ENCODE measurements at regions not wholly inside any gene's neighbourhood (a gene's known extent, or its start where the extent isn't known, plus 50 kb on each side); places are given as distances from the start of the nearest gene placed in this dataset.

GRCh38 chr5:103785569-103785968 is 223.0 kb upstream of the NUDT12 start:
- H3K4me1 ChIP-seq (ENCODE audit: insufficient read depth, low read length): no peaks in the 10 kb centered on the region
- no peak overlapping the region for H3K4me3 Mint-ChIP-seq
- no peaks in the 10 kb centered on the region for H3K9me3 ChIP-seq (ENCODE audit: low read length)
- H3K27ac Mint-ChIP-seq: no peak overlapping the region
- no peaks in the 10 kb centered on the region for H3K27me3 Mint-ChIP-seq
- no peaks in the 10 kb centered on the region for H3K4me1 Mint-ChIP-seq
- H3K36me3 Mint-ChIP-seq: no peaks in the 10 kb centered on the region
- no peaks in the 10 kb centered on the region for H3K27me3 ChIP-seq (ENCODE audit: insufficient read depth, low read length, poor library complexity, severe bottlenecking)
- ChIA-PET CTCF (no interaction called here), POLR2A (no interaction called here)
- H3K4me3 ChIP-seq (ENCODE audit: low read length): no peak overlapping the region
- no peak for DNase-seq
- peaks cover 0 to 9% (median 6%) of the 10 kb centered on the region in 5 donors for H3K9me3 Mint-ChIP-seq
- H3K27ac ChIP-seq (ENCODE audit: low read depth, low read length): no peak overlapping the region
- H3K36me3 ChIP-seq (ENCODE audit: insufficient read depth, low read length): no peaks in the 10 kb centered on the region

GRCh38 chr5:103783669-103784068 is 221.1 kb upstream of the NUDT12 start:
- no peaks in the 10 kb centered on the region for H3K36me3 ChIP-seq (ENCODE audit: insufficient read depth, low read length)
- H3K4me1 ChIP-seq (ENCODE audit: insufficient read depth, low read length): no peaks in the 10 kb centered on the region
- H3K4me3 ChIP-seq (ENCODE audit: low read length): no peak overlapping the region
- no peak overlapping the region for H3K27ac Mint-ChIP-seq
- H3K27me3 ChIP-seq (ENCODE audit: insufficient read depth, low read length, poor library complexity, severe bottlenecking): no peaks in the 10 kb centered on the region
- no peaks in the 10 kb centered on the region for H3K27me3 Mint-ChIP-seq
- H3K4me3 Mint-ChIP-seq: no peak overlapping the region
- H3K4me1 Mint-ChIP-seq: no peaks in the 10 kb centered on the region
- no peaks in the 10 kb centered on the region for H3K9me3 Mint-ChIP-seq
- H3K36me3 Mint-ChIP-seq: no peaks in the 10 kb centered on the region
- no peak for DNase-seq
- no peak overlapping the region for H3K27ac ChIP-seq (ENCODE audit: low read depth, low read length)
- CTCF ChIA-PET: no interaction called here
- no peaks in the 10 kb centered on the region for H3K9me3 ChIP-seq (ENCODE audit: low read length)
- POLR2A ChIA-PET: no interaction called here

GRCh38 chr5:103780794-103781193 is 218.2 kb upstream of the NUDT12 start:
- H3K4me3 Mint-ChIP-seq: no peak overlapping the region
- DNase-seq: no peak
- H3K27ac Mint-ChIP-seq: no peak overlapping the region
- no peaks in the 10 kb centered on the region for H3K27me3 ChIP-seq (ENCODE audit: insufficient read depth, low read length, poor library complexity, severe bottlenecking)
- H3K4me3 ChIP-seq (ENCODE audit: low read length): no peak overlapping the region
- peaks cover 2 to 8% (median 6%) of the 10 kb centered on the region in 5 donors for H3K9me3 Mint-ChIP-seq
- no peaks in the 10 kb centered on the region for H3K4me1 Mint-ChIP-seq
- no peaks in the 10 kb centered on the region for H3K9me3 ChIP-seq (ENCODE audit: low read length)
- no peaks in the 10 kb centered on the region for H3K27me3 Mint-ChIP-seq
- H3K36me3 ChIP-seq (ENCODE audit: insufficient read depth, low read length): no peaks in the 10 kb centered on the region
- no peak overlapping the region for H3K27ac ChIP-seq (ENCODE audit: low read depth, low read length)
- ChIA-PET CTCF (no interaction called here), POLR2A (no interaction called here)
- H3K36me3 Mint-ChIP-seq: no peaks in the 10 kb centered on the region
- H3K4me1 ChIP-seq (ENCODE audit: insufficient read depth, low read length): no peaks in the 10 kb centered on the region

GRCh38 chr5:103774721-103775120 is 212.1 kb upstream of the NUDT12 start:
- no peaks in the 10 kb centered on the region for H3K27me3 ChIP-seq (ENCODE audit: insufficient read depth, low read length, poor library complexity, severe bottlenecking)
- H3K36me3 Mint-ChIP-seq: no peaks in the 10 kb centered on the region

GRCh38 chr5:103772248-103772647 is 209.7 kb upstream of the NUDT12 start:
- H3K36me3 ChIP-seq (ENCODE audit: insufficient read depth, low read length): no peaks in the 10 kb centered on the region
- Mint-ChIP-seq H3K9me3 (peaks cover 0 to 6% (median 2%) of the 10 kb centered on the region in 5 donors), H3K36me3 (no peaks in the 10 kb centered on the region), H3K4me3 (no peak overlapping the region), H3K27me3 (no peaks in the 10 kb centered on the region), H3K4me1 (no peaks in the 10 kb centered on the region), H3K27ac (no peak overlapping the region)
- POLR2A ChIA-PET: no interaction called here
- no peak overlapping the region for H3K4me3 ChIP-seq (ENCODE audit: low read length)
- H3K9me3 ChIP-seq (ENCODE audit: low read length): no peaks in the 10 kb centered on the region
- CTCF ChIA-PET: no interaction called here
- H3K27ac ChIP-seq (ENCODE audit: low read depth, low read length): no peak overlapping the region
- H3K4me1 ChIP-seq (ENCODE audit: insufficient read depth, low read length): no peaks in the 10 kb centered on the region
- H3K27me3 ChIP-seq (ENCODE audit: insufficient read depth, low read length, poor library complexity, severe bottlenecking): no peaks in the 10 kb centered on the region
- DNase-seq: no peak

More at GRCh38 chr5:103774721-103775120, 212.1 kb upstream of the NUDT12 start:
- no peak for DNase-seq
- Histone ChIP-seq H3K4me1 (ENCODE audit: insufficient read depth, low read length) (no peaks in the 10 kb centered on the region), H3K4me3 (ENCODE audit: low read length) (no peak overlapping the region), H3K36me3 (ENCODE audit: insufficient read depth, low read length) (no peaks in the 10 kb centered on the region), H3K27ac (ENCODE audit: low read depth, low read length) (no peak overlapping the region), H3K9me3 (ENCODE audit: low read length) (no peaks in the 10 kb centered on the region)
- peaks cover 2 to 11% (median 8%) of the 10 kb centered on the region in 5 donors for H3K9me3 Mint-ChIP-seq
- H3K27me3 Mint-ChIP-seq: no peaks in the 10 kb centered on the region
- H3K27ac Mint-ChIP-seq: no peak overlapping the region
- ChIA-PET CTCF (no interaction called here), POLR2A (no interaction called here)
- no peak overlapping the region for H3K4me3 Mint-ChIP-seq
- H3K4me1 Mint-ChIP-seq: no peaks in the 10 kb centered on the region

- Mint-ChIP-seq H3K36me3 (no peaks in the 10 kb centered on the region), H3K9me3 (peaks cover 0 to 2% (median 0%) of the 10 kb centered on the region in 5 donors), H3K27ac (no peak overlapping the region), H3K27me3 (no peaks in the 10 kb centered on the region), H3K4me3 (no peak overlapping the region), H3K4me1 (no peaks in the 10 kb centered on the region)
- Histone ChIP-seq H3K36me3 (ENCODE audit: insufficient read depth, low read length) (no peaks in the 10 kb centered on the region), H3K9me3 (ENCODE audit: low read length) (no peaks in the 10 kb centered on the region), H3K27ac (ENCODE audit: low read depth, low read length) (no peak overlapping the region), H3K4me1 (ENCODE audit: insufficient read depth, low read length) (no peaks in the 10 kb centered on the region), H3K27me3 (ENCODE audit: insufficient read depth, low read length, poor library complexity, severe bottlenecking) (no peaks in the 10 kb centered on the region), H3K4me3 (ENCODE audit: low read length) (no peak overlapping the region)
- DNase-seq: peak in 1 of 5 donors; percentile 44
- ChIA-PET POLR2A (no interaction called here), CTCF (no interaction called here)
These were observed 201.8 kb upstream of the NUDT12 start for GRCh38 chr5:103764403-103764802.

- H3K27ac Mint-ChIP-seq: no peak overlapping the region
- peaks cover 0 to 4% (median 0%) of the 10 kb centered on the region in 5 donors for H3K9me3 Mint-ChIP-seq
- no peak overlapping the region for H3K4me3 ChIP-seq (ENCODE audit: low read length)
- no peaks in the 10 kb centered on the region for H3K27me3 ChIP-seq (ENCODE audit: insufficient read depth, low read length, poor library complexity, severe bottlenecking)
- H3K27me3 Mint-ChIP-seq: no peaks in the 10 kb centered on the region
- no peaks in the 10 kb centered on the region for H3K36me3 Mint-ChIP-seq
- DNase-seq: no peak
- ChIA-PET CTCF (interaction anchor here (0.7 kb wide), 1 partner anchor 681 kb away, joined by 3 read pairs; no protein-coding TSS in a partner anchor), POLR2A (no interaction called here)
- no peaks in the 10 kb centered on the region for H3K4me1 Mint-ChIP-seq
- no peaks in the 10 kb centered on the region for H3K9me3 ChIP-seq (ENCODE audit: low read length)
- H3K4me1 ChIP-seq (ENCODE audit: insufficient read depth, low read length): no peaks in the 10 kb centered on the region
- no peaks in the 10 kb centered on the region for H3K36me3 ChIP-seq (ENCODE audit: insufficient read depth, low read length)
- no peak overlapping the region for H3K4me3 Mint-ChIP-seq
- H3K27ac ChIP-seq (ENCODE audit: low read depth, low read length): no peak overlapping the region
These were observed 196.4 kb upstream of the NUDT12 start for GRCh38 chr5:103758996-103759395.

- Mint-ChIP-seq H3K4me3 (no peak overlapping the region), H3K4me1 (no peaks in the 10 kb centered on the region), H3K9me3 (peaks cover 0 to 6% (median 3%) of the 10 kb centered on the region in 5 donors), H3K36me3 (no peaks in the 10 kb centered on the region), H3K27ac (no peak overlapping the region), H3K27me3 (no peaks in the 10 kb centered on the region)
- ChIA-PET POLR2A (no interaction called here), CTCF (no interaction called here)
- no peaks in the 10 kb centered on the region for H3K27me3 ChIP-seq (ENCODE audit: insufficient read depth, low read length, poor library complexity, severe bottlenecking)
- H3K4me3 ChIP-seq (ENCODE audit: low read length): no peak overlapping the region
- H3K9me3 ChIP-seq (ENCODE audit: low read length): no peaks in the 10 kb centered on the region
- DNase-seq: no peak
- no peaks in the 10 kb centered on the region for H3K4me1 ChIP-seq (ENCODE audit: insufficient read depth, low read length)
- H3K36me3 ChIP-seq (ENCODE audit: insufficient read depth, low read length): no peaks in the 10 kb centered on the region
- no peak overlapping the region for H3K27ac ChIP-seq (ENCODE audit: low read depth, low read length)
These were observed 193.4 kb upstream of the NUDT12 start for GRCh38 chr5:103755974-103756373.

Measured in CD8-positive, alpha-beta memory T cell (primary cell).